Naive B cell (primary cell): ENCODE measurements at regions not wholly inside any gene's neighbourhood (a gene's known extent, or its start where the extent isn't known, plus 50 kb on each side); places are given as distances from the start of the nearest gene placed in this dataset.

ENCODE experiments used
- ATAC-seq, 2 donors: fragments of 150-1000 bp; cut with Tn5 transposase; 2 replicates each; pipeline ENCODE4 v1.10.0; 2021; ENCODE audit warnings: low read depth in 2 of 2, mild to moderate bottlenecking in 2 of 2, moderate library complexity in 2 of 2
- DNase-seq: peaks from one replicate; pipeline ENCODE4 v3.0.0; 2022
- H3K27ac Mint-ChIP-seq, 6 donors: one replicate each; pipeline ENCODE4 v1.8.0; 2020 to 2022; ENCODE audit warnings: mild to moderate bottlenecking in 6 of 6, mixed read lengths in 6 of 6, moderate library complexity in 5 of 6, inconsistent platforms in 2 of 6
- H3K27me3 Mint-ChIP-seq, 3 donors: one replicate each; pipeline ENCODE4 v1.8.0; 2021 to 2022; ENCODE audit warnings: mixed read lengths in 3 of 3, mild to moderate bottlenecking in 1 of 3
- H3K36me3 Mint-ChIP-seq, 2 donors: one replicate each; pipeline ENCODE4 v1.8.0; 2020 to 2022; ENCODE audit warnings: mixed read lengths in 2 of 2, inconsistent platforms in 1 of 2, mild to moderate bottlenecking in 1 of 2
- H3K4me1 Mint-ChIP-seq, 3 donors: one replicate each; pipeline ENCODE4 v1.8.0; 2020 to 2022; ENCODE audit warnings: mixed read lengths in 3 of 3, inconsistent platforms in 1 of 3, mild to moderate bottlenecking in 1 of 3, moderate library complexity in 1 of 3
- H3K4me3 Mint-ChIP-seq, 8 donors: one replicate each; pipeline ENCODE4 v1.8.0; 2020 to 2022; ENCODE audit warnings: mild to moderate bottlenecking in 8 of 8, mixed read lengths in 8 of 8, moderate library complexity in 8 of 8, inconsistent platforms in 2 of 8
- H3K9me3 Mint-ChIP-seq, 7 donors: one replicate each; pipeline ENCODE4 v1.8.0; 2020 to 2022; ENCODE audit warnings: mixed read lengths in 7 of 7, mild to moderate bottlenecking in 5 of 7, inconsistent platforms in 2 of 7, moderate library complexity in 1 of 7

DNA sequence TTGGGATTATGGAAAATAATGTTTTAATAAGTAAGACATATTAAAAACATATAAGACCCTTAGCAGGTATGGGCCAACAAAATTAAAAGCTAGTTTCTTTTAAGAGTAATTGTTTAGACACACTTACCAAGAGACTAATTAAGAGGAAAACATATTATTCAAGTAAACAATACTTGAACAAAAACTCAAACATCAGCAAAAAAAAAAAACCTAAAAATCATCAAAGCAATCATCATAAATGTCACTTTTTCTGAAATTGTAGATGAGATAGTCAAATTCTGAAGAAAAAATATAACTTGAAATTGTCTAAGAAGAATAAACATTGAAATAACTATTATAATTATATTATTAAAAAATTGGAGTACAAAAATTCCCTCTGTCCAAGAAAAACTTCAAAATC is 1318.2 kb downstream of the ZPLD1 start:
- DNase-seq (no peak), ATAC-seq (no peak)
- Mint-ChIP-seq H3K27me3 (no peaks in the 10 kb centered on the region), H3K4me1 (no peaks in the 10 kb centered on the region), H3K36me3 (no peaks in the 10 kb centered on the region), H3K27ac (no peak overlapping the region), H3K4me3 (no peak overlapping the region), H3K9me3 (peaks cover 0 to 5% (median 0%) of the 10 kb centered on the region in 7 donors)

GRCh38 chr3:103767635-103768034 is 1332.8 kb downstream of the ZPLD1 start:
- ATAC-seq (no peak), DNase-seq (no peak)
- Mint-ChIP-seq H3K4me1 (no peaks in the 10 kb centered on the region), H3K36me3 (no peaks in the 10 kb centered on the region), H3K27ac (peak overlapping the region in 1 of 6 donors; percentile 1), H3K9me3 (peaks cover 0 to 8% (median 3%) of the 10 kb centered on the region in 7 donors), H3K4me3 (no peak overlapping the region), H3K27me3 (no peaks in the 10 kb centered on the region)

GRCh38 chr3:103785017-103785416 is 1350.2 kb downstream of the ZPLD1 start:
- no peak for ATAC-seq
- H3K9me3 Mint-ChIP-seq: no peaks in the 10 kb centered on the region
- H3K27ac Mint-ChIP-seq: no peak overlapping the region
- H3K4me1 Mint-ChIP-seq: no peaks in the 10 kb centered on the region
- H3K27me3 Mint-ChIP-seq: no peaks in the 10 kb centered on the region
- DNase-seq: no peak
- no peaks in the 10 kb centered on the region for H3K36me3 Mint-ChIP-seq
- no peak overlapping the region for H3K4me3 Mint-ChIP-seq

DNA sequence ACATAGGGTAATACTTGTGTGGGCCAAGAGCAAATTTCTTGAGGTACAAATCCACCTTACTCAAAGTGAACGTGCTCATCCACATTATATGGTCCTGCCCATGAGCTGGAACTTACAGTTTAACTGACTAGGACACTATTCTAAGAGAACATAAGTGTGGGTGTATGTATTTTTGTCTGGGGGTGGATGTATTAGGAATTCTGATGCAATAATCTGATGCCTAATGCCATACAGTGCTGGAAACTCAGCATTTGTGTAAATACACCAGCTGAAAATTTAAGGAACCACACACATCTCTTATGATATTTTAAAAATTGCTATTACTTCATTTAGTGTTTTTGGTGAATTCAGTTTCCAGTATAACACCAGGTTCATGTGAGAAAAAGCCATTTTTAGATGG is 1350.7 kb downstream of the ZPLD1 start:
- Mint-ChIP-seq H3K27me3 (no peaks in the 10 kb centered on the region), H3K27ac (no peak overlapping the region), H3K9me3 (no peaks in the 10 kb centered on the region), H3K36me3 (no peaks in the 10 kb centered on the region), H3K4me3 (no peak overlapping the region), H3K4me1 (no peaks in the 10 kb centered on the region)
- DNase-seq (no peak), ATAC-seq (no peak)

- Mint-ChIP-seq H3K4me1 (no peaks in the 10 kb centered on the region), H3K9me3 (no peaks in the 10 kb centered on the region), H3K36me3 (no peaks in the 10 kb centered on the region), H3K27ac (no peak overlapping the region), H3K27me3 (no peaks in the 10 kb centered on the region), H3K4me3 (no peak overlapping the region)
- DNase-seq (no peak), ATAC-seq (no peak)
Measured at GRCh38 chr3:103786296-103786695, 1351.5 kb downstream of the ZPLD1 start.

- no peaks in the 10 kb centered on the region for H3K36me3 Mint-ChIP-seq
- H3K27ac Mint-ChIP-seq: no peak overlapping the region
- H3K4me1 Mint-ChIP-seq: no peaks in the 10 kb centered on the region
- H3K9me3 Mint-ChIP-seq: peaks cover 0 to 1% (median 0%) of the 10 kb centered on the region in 7 donors
- H3K4me3 Mint-ChIP-seq: no peak overlapping the region
- H3K27me3 Mint-ChIP-seq: no peaks in the 10 kb centered on the region
- DNase-seq: no peak
- no peak for ATAC-seq
Measured at GRCh38 chr3:103787164-103787871, 1352.5 kb downstream of the ZPLD1 start.

- H3K9me3 Mint-ChIP-seq: peaks cover 0 to 4% (median 0%) of the 10 kb centered on the region in 7 donors
Measured at GRCh38 chr3:103787879-103788278, 1353.1 kb downstream of the ZPLD1 start.

DNA sequence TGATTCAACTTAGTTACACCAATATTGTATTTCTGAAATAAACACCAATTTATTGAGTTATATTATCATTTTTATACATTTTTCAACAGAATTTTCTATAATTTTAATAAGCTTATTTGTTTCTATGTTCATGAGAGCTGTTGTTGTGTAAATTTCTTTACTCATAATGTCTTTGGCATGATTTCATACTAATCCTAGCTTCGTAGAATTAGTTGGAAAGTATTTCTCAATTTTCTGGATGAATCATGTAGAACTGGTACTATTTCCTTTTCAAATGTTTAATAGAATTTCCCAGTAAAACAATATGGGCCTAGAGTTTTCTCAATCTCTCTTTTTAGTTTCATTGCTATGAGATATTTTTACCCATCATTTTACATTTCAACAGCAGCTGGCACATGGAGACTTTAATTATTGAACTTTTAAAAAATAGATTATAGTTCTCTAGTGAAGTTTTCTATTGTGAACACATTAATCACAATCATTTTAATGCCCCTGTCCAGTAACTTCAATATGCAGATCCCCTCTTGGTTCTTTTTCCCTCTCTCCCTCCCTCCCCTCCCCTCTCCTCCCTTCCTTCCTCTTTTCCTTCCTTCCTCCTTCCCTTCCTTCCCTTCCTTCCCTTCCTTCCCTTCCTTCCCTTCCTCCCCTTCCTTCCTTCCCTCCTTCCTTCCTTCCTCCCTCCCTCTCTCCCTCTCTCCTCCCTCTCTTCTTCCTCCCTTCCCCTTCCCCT is 1357.1 kb downstream of the ZPLD1 start:
- ATAC-seq (no peak), DNase-seq (no peak)
- no peaks in the 10 kb centered on the region for H3K27me3 Mint-ChIP-seq
- H3K4me3 Mint-ChIP-seq: no peak overlapping the region
- no peaks in the 10 kb centered on the region for H3K36me3 Mint-ChIP-seq
- peak overlapping the region in 1 of 6 donors; percentile 40 for H3K27ac Mint-ChIP-seq
- H3K4me1 Mint-ChIP-seq: no peaks in the 10 kb centered on the region
- peaks cover 0 to 4% (median 0%) of the 10 kb centered on the region in 7 donors for H3K9me3 Mint-ChIP-seq

More at GRCh38 chr3:103787879-103788278, 1353.1 kb downstream of the ZPLD1 start:
- Mint-ChIP-seq H3K36me3 (no peaks in the 10 kb centered on the region), H3K4me1 (no peaks in the 10 kb centered on the region), H3K27me3 (no peaks in the 10 kb centered on the region), H3K27ac (no peak overlapping the region), H3K4me3 (no peak overlapping the region)
- DNase-seq: no peak
- ATAC-seq: no peak

- no peak for ATAC-seq
- H3K9me3 Mint-ChIP-seq: peaks cover 0 to 4% (median 0%) of the 10 kb centered on the region in 7 donors
- no peaks in the 10 kb centered on the region for H3K36me3 Mint-ChIP-seq
- DNase-seq: no peak
- no peak overlapping the region for H3K4me3 Mint-ChIP-seq
- no peaks in the 10 kb centered on the region for H3K4me1 Mint-ChIP-seq
- H3K27ac Mint-ChIP-seq: peak overlapping the region in 1 of 6 donors; percentile 41
- no peaks in the 10 kb centered on the region for H3K27me3 Mint-ChIP-seq
Measured at GRCh38 chr3:103794656-103795055, 1359.8 kb downstream of the ZPLD1 start.

DNA sequence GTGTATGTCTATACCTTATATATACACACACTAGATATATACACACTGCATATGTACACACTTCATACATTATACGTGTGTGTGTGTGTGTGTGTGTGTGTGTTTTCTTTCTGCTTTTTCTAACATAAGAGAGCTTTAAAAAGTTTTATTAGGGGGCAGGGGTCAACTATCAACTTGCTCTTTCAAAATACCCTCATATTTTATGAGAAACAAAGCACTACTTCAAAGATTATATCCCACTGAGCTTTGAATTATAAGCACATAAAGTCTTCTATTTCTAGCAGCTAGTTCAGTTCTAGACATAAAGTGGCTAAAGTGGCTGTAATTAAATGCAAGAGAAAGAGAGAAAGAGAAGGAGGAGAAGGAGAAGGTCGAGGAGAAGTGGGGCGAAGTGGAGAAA is 1361.3 kb downstream of the ZPLD1 start:
- ATAC-seq (no peak), DNase-seq (no peak)
- H3K27me3 Mint-ChIP-seq: no peaks in the 10 kb centered on the region
- no peaks in the 10 kb centered on the region for H3K4me1 Mint-ChIP-seq
- no peaks in the 10 kb centered on the region for H3K36me3 Mint-ChIP-seq
- no peak overlapping the region for H3K4me3 Mint-ChIP-seq
- H3K9me3 Mint-ChIP-seq: peaks cover 0 to 4% (median 0%) of the 10 kb centered on the region in 7 donors
- H3K27ac Mint-ChIP-seq: no peak overlapping the region

GRCh38 chr3:103803787-103804186 is 1369.0 kb downstream of the ZPLD1 start:
- no peaks in the 10 kb centered on the region for H3K4me1 Mint-ChIP-seq
- ATAC-seq (no peak), DNase-seq (no peak)
- no peak overlapping the region for H3K27ac Mint-ChIP-seq
- no peaks in the 10 kb centered on the region for H3K36me3 Mint-ChIP-seq
- H3K9me3 Mint-ChIP-seq: peaks cover 0 to 11% (median 4%) of the 10 kb centered on the region in 7 donors
- H3K27me3 Mint-ChIP-seq: no peaks in the 10 kb centered on the region
- H3K4me3 Mint-ChIP-seq: no peak overlapping the region

GRCh38 chr3:103810167-103810566 is 1375.4 kb downstream of the ZPLD1 start:
- DNase-seq (no peak), ATAC-seq (no peak)
- Mint-ChIP-seq H3K4me1 (no peaks in the 10 kb centered on the region), H3K36me3 (no peaks in the 10 kb centered on the region), H3K27ac (no peak overlapping the region), H3K9me3 (peaks cover 0 to 26% (median 9%) of the 10 kb centered on the region in 7 donors), H3K4me3 (no peak overlapping the region), H3K27me3 (no peaks in the 10 kb centered on the region)

DNA sequence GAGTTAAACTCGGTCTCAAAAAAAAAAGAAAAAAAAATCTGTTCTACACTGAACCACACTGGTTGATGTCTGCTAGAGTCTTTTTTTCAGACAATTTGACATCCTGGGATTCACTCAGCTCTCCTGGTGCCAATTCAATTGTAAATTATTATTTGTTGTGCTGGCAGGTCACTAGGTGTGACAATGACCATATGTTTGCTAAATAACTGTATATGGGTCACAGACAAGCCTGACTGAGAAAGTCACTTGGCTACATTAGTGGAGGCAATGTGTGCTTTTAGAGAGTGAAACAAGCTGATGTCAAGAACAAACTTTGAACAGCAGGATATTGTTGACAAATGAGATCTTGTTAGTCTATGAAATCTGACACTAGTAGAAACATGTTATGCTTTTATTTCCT is 1379.1 kb downstream of the ZPLD1 start:
- no peaks in the 10 kb centered on the region for H3K4me1 Mint-ChIP-seq
- H3K36me3 Mint-ChIP-seq: no peaks in the 10 kb centered on the region
- peaks cover 0 to 19% (median 9%) of the 10 kb centered on the region in 7 donors for H3K9me3 Mint-ChIP-seq
- no peaks in the 10 kb centered on the region for H3K27me3 Mint-ChIP-seq
- H3K4me3 Mint-ChIP-seq: no peak overlapping the region
- no peak overlapping the region for H3K27ac Mint-ChIP-seq
- no peak for DNase-seq
- ATAC-seq: no peak

- H3K4me3 Mint-ChIP-seq: no peak overlapping the region
- H3K36me3 Mint-ChIP-seq: no peaks in the 10 kb centered on the region
- no peak overlapping the region for H3K27ac Mint-ChIP-seq
- no peaks in the 10 kb centered on the region for H3K27me3 Mint-ChIP-seq
- DNase-seq (no peak), ATAC-seq (no peak)
- no peaks in the 10 kb centered on the region for H3K4me1 Mint-ChIP-seq
- H3K9me3 Mint-ChIP-seq: peaks cover 0 to 6% (median 0%) of the 10 kb centered on the region in 7 donors
Measured at GRCh38 chr3:103818398-103818797, 1383.6 kb downstream of the ZPLD1 start.
